Suprapubic skin (tissue), 4 donors: ENCODE measurements at regions not wholly inside any gene's neighbourhood (a gene's known extent, or its start where the extent isn't known, plus 50 kb on each side); places are given as distances from the start of the nearest gene placed in this dataset.

Source experiments
- DNase-seq, 2 donors: peaks; one replicate each; pipeline ENCODE4 v3.0.0-alpha.2; 2019; ENCODE audit warnings: low spot score in 2 of 2
- H3K27ac ChIP-seq: fragments of 200-600 bp; sonication (generic); one replicate; pipeline ENCODE4 v1.5.1; 2019
- H3K27me3 ChIP-seq: fragments of 200-600 bp; sonication (generic); one replicate; pipeline ENCODE4 v1.5.1; 2019
- H3K36me3 ChIP-seq: fragments of 200-600 bp; sonication (generic); one replicate; pipeline ENCODE4 v1.5.1; 2019
- H3K4me1 ChIP-seq: fragments of 200-600 bp; sonication (generic); one replicate; pipeline ENCODE4 v1.5.1; 2019
- H3K4me3 ChIP-seq: fragments of 200-600 bp; sonication (generic); one replicate; pipeline ENCODE4 v1.5.1; 2019; ENCODE audit warnings: mild to moderate bottlenecking
- H3K9me3 ChIP-seq: fragments of 200-600 bp; sonication (generic); one replicate; pipeline ENCODE4 v1.5.1; 2019
- CTCF ChIP-seq, 2 donors: fragments of 200-600 bp in 1 of 2; fragments of 450-650 bp in 1 of 2; sonication (generic) in 1 of 2; IDR thresholded peaks; one replicate each; pipeline ENCODE4 v1.5.1; 2016 to 2019; ENCODE audit warnings: antibody characterized with exemption in 2 of 2, mild to moderate bottlenecking in 1 of 2, moderate library complexity in 1 of 2
- EP300 ChIP-seq: sonication (generic); formaldehyde crosslinking; IDR thresholded peaks from one replicate; pipeline ENCODE4 v1.6.1; 2017; ENCODE audit warnings: antibody characterized with exemption
- POLR2A ChIP-seq, 2 donors: fragments of 450-650 bp; IDR thresholded peaks; one replicate each; pipeline ENCODE4 v1.6.1; 2017; ENCODE audit warnings: antibody characterized with exemption in 2 of 2, mild to moderate bottlenecking in 2 of 2, moderate library complexity in 2 of 2
- POLR2AphosphoS5 ChIP-seq, 3 donors: sonication (generic); formaldehyde crosslinking; IDR thresholded peaks; one replicate each; pipeline ENCODE4 v1.6.1; 2017; ENCODE audit warnings: antibody characterized with exemption in 3 of 3
- WGBS: methylation state at CpG from one replicate; pipeline ENCODE4 v1.1.5; 2018; 5-methylcytosine and 5-hydroxymethylcytosine counted together

GRCh38 chr9:23309800-23310199 lies 516.2 kb downstream of the ELAVL2 start:
- no peak for DNase-seq
- Histone ChIP-seq H3K4me1 (no peaks in the 10 kb centered on the region), H3K27ac (no peak overlapping the region), H3K9me3 (no peaks in the 10 kb centered on the region), H3K4me3 (no peak overlapping the region), H3K27me3 (no peaks in the 10 kb centered on the region), H3K36me3 (no peaks in the 10 kb centered on the region)
- no peak for TF ChIP-seq POLR2A (IDR thresholded peaks at IDR 0.05)
- no peak for TF ChIP-seq CTCF (IDR thresholded peaks at IDR 0.05)
- no peak for TF ChIP-seq EP300
- no peak for TF ChIP-seq POLR2AphosphoS5 (IDR thresholded peaks at IDR 0.05)

DNA sequence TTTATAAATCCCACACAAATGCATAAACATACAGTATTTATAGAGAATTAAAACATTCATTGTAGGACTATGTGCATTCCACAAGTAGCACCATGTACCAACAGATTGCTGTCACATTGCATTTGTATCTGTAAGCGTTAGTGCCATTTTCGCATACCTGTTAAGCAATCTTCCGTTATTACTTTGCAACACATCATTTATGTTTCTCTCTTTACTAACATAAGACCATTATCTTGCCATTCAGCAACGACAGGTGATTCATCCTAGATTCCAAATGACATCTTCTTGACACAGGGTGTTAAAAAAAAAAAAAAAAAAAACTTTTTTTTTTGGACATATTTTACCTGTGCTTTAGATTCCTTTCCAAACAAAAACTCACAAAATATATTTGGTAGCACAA lies 511.8 kb downstream of the ELAVL2 start:
- TF ChIP-seq CTCF (IDR thresholded peaks at IDR 0.05) (no peak), EP300 (no peak), POLR2A (IDR thresholded peaks at IDR 0.05) (no peak), POLR2AphosphoS5 (IDR thresholded peaks at IDR 0.05) (no peak)
- H3K36me3 ChIP-seq, result no peaks in the 10 kb centered on the region
- H3K4me3 ChIP-seq, result no peak overlapping the region
- 77% methylated on average over 4 of the region's 4 CpGs for WGBS
- no peaks in the 10 kb centered on the region for H3K27me3 ChIP-seq
- no peak for DNase-seq
- no peak overlapping the region for H3K27ac ChIP-seq
- H3K4me1 ChIP-seq, result no peaks in the 10 kb centered on the region
- H3K9me3 ChIP-seq, result no peaks in the 10 kb centered on the region

DNA sequence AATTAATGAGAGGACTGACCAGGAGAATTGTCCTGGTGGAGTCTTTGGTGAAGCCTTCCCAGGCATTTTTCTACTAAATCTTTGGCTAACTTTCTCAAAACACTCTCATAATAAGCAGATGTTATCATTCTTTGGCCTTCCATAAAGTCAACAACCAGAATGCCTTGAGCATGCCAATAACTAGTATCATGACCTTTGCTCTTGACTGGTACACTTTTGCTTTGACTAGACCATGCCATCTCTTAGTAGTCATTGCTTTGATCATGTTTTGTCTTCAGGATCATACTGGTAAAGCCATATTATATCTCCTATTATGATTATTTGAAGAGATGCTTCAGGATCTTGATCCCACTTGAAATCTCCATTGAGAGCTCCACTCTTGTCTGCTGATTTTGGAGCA lies 506.9 kb downstream of the ELAVL2 start:
- Histone ChIP-seq H3K27me3 (no peaks in the 10 kb centered on the region), H3K27ac (no peak overlapping the region), H3K9me3 (no peaks in the 10 kb centered on the region), H3K4me3 (no peak overlapping the region), H3K36me3 (no peaks in the 10 kb centered on the region), H3K4me1 (no peaks in the 10 kb centered on the region)
- TF ChIP-seq EP300 (no peak), POLR2A (IDR thresholded peaks at IDR 0.05) (no peak), CTCF (IDR thresholded peaks at IDR 0.05) (no peak), POLR2AphosphoS5 (IDR thresholded peaks at IDR 0.05) (no peak)
- no peak for DNase-seq

DNA sequence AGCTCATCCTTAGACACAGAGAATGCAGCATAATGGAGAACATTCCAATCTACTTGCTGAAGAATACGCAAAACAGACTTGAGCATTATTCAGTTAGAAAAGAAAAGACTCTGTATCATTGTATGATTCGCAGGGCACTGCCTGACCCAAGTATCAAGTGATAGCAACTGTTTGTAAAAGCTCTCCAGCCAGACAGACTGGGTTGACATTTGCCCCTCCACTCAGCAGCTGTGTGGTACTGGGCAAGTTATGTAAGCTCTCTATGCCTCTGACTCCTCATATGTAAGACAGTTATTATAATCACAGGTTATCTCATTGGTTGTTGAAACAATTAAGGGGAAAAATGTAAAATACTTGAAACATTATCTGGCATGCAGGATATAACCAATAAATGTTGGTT lies 505.0 kb downstream of the ELAVL2 start:
- no peak for DNase-seq
- Histone ChIP-seq H3K9me3 (no peaks in the 10 kb centered on the region), H3K36me3 (no peaks in the 10 kb centered on the region), H3K27ac (no peak overlapping the region), H3K4me3 (no peak overlapping the region), H3K27me3 (no peaks in the 10 kb centered on the region), H3K4me1 (no peaks in the 10 kb centered on the region)
- 72% methylated on average over 2 of the region's 2 CpGs for WGBS
- TF ChIP-seq POLR2AphosphoS5 (IDR thresholded peaks at IDR 0.05) (no peak), EP300 (no peak), POLR2A (IDR thresholded peaks at IDR 0.05) (no peak), CTCF (IDR thresholded peaks at IDR 0.05) (no peak)

- H3K4me1 ChIP-seq, result no peaks in the 10 kb centered on the region
- H3K27ac ChIP-seq, result no peak overlapping the region
- 66% methylated on average over 4 of the region's 4 CpGs for WGBS
- no peak for DNase-seq
- no peaks in the 10 kb centered on the region for H3K36me3 ChIP-seq
- TF ChIP-seq POLR2AphosphoS5 (IDR thresholded peaks at IDR 0.05), result no peak
- no peak for TF ChIP-seq EP300
- TF ChIP-seq CTCF (IDR thresholded peaks at IDR 0.05), result no peak
- no peak for TF ChIP-seq POLR2A (IDR thresholded peaks at IDR 0.05)
- H3K9me3 ChIP-seq, result no peaks in the 10 kb centered on the region
- H3K27me3 ChIP-seq, result no peaks in the 10 kb centered on the region
- H3K4me3 ChIP-seq, result no peak overlapping the region
Measured at GRCh38 chr9:23322392-23322791, 503.6 kb downstream of the ELAVL2 start.
